ENCODE measurements at regions not wholly inside any gene's neighbourhood (a gene's known extent, or its start where the extent isn't known, plus 50 kb on each side); places are given as distances from the start of the nearest gene placed in this dataset.
"Not testable (repeated sequence)": the region's sequence is repeated elsewhere in the genome, so short reads cannot be mapped to it uniquely, and the experiment has no call there.

DNA sequence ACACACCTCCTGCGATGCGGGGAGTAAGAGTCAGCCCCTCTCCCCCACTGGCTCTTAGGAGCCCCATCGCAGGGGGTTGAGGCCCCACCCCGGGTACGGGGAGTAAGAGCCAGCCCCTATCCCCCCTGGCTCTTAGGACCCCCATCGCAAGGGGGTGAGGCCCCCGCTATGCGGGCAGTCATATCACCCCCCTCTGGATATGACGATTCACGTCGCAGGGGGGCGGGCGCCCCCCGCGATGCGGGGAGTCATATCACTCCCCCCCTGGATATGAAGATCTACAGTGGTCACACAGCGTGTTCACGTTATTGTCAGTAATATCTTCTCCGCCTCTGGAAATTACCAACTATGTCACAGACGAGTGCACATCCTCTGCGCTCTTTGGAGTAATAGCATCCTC lies 61.1 kb downstream of the DEFB131A start:
- DNase-seq: not testable (repeated sequence)

DNA sequence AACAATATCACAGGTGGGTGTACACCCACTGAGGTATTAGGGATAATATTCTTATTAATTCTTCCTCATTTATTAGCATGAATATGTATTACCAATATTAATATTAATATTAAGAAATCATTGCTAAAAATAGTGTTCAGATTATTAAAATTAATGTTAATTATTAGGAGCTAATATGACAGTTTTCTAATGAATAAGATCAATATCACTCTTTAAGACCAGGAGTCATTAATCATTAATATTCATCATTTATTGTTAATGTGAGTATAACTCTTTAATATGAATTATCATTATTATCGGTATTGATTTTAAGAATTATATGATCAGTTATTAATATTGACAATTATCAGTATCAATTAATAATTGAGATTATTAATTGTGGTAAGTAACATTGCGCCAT lies 62.5 kb downstream of the DEFB131A start:
- not testable (repeated sequence) for DNase-seq

DNA sequence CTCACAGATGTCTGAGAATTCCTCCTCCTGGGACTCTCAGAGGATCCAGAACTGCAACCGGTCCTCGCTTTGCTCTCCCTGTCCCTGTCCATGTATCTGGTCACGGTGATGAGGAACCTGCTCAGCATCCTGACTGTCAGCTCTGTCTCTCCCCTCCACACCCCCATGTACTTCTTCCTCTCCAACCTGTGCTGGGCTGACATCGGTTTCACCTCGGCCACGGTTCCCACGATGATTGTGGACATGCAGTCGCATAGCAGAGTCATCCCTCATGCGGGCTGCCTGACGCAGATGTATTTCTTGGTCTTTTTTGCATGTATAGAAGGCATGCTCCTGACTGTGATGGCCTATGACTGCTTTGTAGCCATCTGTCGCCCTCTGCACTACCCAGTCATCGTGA lies 68.7 kb downstream of the DEFB131A start:
- DNase-seq: not testable (repeated sequence)

DNA sequence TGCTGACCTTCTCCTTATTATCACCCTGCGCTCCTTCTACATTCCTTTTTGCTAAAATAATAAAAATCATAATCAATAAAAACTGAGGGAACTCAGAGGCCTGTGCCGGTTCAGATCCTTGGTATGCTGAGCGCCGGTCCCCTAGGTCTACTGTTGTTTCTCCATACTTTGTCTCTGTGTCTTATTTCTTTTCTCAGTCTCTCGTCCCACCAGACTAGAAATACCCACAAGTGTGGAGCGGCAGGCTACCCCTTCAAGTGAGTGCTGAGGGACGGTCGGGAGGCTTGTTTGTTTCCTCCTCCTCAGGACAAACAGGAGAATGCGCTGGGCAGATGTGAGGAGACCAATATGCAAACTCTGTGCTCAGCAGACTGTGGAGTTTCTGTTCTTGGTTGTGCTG lies 75.4 kb downstream of the DEFB131A start:
- not testable (repeated sequence) for DNase-seq

DNA sequence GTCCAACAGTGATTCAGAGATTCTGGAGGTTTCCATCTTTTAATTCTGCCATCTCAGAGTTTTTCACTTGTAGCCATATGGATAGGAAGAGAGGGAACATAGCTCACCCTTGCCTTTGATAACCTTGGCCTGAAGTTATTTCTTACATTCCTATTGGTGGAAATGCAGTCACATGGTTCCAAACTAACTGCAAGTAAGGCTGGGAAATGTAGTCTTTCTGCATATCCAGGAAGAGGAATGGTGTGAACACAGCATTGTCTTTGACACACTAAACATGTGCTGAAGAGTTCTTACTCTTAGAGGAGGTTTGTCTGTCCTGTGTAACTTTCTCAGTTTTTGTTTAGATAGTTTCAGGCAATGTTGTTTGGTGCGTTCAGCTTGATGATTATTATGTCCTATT lies 78.7 kb downstream of the DEFB131A start:
- not testable (repeated sequence) for DNase-seq

DNA sequence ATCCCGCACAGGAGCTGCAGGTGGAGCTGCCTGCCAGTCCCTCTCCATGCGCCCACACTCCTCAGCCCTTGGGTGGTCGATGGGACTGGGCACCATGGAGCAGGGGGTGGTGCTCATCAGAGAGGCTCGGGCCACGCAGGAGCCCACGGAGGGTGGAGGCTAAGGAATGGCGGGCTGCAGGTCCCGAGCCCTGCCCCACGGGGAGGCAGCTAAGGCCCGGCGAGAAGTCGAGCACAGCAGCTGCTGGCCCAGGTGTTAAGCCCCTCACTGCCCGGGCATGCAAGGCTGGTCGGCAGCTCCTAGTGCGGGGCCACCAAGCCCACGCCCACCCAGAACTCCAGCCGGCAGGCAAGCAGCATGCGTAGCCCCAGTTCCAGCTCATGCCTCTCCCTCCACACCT lies 80.2 kb downstream of the DEFB131A start:
- not testable (repeated sequence) for DNase-seq

DNA sequence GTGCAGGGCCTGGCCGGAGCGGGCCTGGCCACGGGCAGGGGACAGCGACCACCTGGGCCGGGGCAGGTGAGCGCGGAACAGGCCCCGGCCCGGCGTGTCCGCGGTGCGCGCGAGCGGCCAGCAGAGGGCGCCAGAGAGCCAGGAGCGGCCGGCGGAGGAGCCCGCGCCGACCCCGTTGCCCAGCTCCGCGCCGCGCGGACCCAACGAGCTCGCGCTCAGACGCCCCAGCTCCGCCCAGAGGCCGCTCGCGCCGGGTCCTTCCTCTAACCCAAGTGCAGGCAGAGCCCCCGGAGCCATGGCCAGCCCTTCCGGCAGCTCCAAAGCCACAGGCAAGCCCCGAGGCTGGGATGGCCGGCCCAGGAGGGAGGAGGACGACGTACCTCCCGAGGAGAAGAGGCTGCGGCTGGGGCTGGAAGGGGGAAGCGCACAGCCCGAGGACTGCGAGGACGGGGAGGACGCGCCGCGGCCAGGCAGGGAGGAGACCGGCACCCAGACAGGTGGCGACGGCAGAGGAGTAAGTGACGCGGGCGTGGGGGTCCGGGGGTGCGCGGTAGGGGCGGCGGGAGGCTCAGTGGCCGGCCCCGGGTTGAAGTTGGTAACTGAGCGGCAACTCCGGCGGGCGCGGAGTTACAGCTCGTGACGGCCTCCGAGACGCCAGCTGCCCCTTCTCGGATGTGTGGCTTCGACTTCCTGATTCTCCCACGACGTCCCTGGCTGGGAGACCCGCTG lies 88.1 kb downstream of the DEFB131A start:
- peak; percentile 42 for DNase-seq

DNA sequence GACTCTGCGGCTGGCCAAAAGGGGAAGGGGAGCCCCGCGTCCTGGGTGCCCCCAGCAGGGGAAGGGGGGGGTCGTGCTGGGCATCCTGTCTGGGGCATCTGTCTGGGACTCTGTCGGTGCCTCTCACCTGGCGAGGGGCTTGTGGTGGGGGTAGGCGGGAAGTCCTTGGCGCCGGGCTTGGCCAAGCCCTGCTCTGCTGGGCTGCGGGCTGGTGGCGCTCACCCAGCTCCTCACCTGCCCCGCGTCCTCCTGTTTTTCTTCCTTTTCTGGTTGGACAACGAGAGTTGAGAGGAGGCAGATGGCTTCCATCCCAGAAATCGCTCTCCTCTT lies 88.6 kb downstream of the DEFB131A start:
- not testable (repeated sequence) for DNase-seq

DNA sequence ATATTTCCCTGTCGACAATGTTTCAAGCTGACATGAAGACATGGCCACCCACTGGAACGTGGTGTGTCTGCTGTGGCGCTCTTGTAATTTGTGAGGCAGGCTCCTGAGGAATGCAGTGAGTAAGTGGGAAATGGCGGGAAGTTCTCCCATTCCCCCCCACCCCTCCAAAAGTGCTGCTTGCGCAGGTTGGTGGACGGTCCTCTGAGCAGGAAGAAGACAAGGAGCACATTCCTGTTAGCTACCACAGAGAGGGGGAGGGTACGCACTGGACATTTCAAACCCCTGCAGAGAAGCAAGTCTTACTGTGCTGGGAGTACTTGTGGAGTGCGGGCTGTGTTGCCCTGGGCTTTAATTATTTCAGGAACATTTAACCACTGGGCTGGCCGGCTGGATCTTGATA lies 92.9 kb downstream of the DEFB131A start:
- not testable (repeated sequence) for DNase-seq

DNA sequence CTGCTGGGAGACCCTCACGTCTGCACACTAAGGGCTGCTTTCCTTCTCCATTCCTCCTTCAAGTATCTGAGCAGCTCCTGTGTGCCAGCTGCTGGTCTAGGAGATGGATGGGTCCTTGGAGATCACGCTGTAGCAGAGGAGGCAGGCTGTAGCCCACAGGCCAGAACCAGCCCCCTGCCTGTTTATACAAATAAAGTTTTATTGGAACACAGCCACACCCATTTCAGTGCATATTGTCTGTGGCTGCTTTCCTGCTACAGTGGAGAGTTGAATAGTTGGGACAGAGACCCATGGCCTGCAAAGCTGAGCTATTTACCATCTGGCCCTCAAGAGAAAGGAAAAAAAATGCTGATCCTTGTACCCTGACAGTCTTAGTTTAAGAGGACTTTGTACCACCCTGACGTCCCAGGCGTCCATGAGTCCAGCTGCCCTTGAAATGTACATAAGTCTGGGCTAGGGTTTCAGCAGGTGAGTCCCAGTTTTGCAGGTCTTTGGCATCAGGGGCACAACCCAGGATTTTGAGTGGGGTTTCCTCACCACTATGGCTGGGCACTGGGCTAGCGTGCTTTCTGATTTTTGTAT lies 95.8 kb downstream of the DEFB131A start:
- DNase-seq: not testable (repeated sequence)

DNA sequence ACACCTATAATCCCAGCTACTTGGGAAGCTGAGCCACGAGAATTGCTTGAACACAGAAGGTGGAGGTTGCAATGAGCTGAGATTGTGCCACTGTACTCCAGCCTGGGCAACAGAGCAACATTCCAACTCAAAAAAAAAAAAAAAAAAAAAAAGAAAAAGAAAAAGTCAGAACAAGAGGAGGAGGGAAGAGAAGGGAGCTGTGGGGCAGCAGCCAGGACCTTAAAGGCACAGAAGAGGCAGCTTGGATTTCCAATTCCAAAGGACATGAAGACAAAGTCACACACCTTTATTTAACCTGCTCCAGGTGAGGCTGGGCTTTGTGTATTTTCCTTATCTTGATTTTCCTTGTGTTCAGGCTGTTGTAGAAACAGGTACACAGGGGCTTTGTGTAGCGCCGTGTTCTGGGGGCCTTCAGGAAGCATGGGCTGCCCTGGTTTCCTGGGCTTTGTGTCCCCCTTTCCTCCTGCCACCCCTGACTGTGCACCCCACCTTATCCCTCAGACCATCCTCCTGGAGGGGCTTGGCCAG lies 97.2 kb downstream of the DEFB131A start:
- not testable (repeated sequence) for DNase-seq

DNA sequence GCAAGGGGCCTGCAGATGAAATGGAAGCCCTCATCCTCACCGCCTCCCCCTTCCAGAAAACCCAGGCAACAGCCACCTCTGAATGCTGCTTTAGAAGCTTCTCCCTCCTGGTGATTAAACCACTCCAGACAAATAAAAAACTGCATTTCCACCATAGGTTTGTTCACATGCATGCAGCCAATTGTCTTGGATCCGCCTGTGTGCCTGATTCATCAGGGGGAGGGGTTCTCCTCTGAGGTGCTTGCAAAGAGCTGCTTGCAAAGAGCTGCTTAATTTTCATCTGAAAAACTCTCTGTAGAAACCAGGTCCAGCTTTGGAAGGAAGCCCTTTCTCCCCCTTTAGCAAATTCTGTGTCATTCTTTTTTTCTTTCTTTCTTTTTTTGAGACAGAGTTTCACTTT lies 100.6 kb downstream of the DEFB131A start:
- DNase-seq: not testable (repeated sequence)

DNA sequence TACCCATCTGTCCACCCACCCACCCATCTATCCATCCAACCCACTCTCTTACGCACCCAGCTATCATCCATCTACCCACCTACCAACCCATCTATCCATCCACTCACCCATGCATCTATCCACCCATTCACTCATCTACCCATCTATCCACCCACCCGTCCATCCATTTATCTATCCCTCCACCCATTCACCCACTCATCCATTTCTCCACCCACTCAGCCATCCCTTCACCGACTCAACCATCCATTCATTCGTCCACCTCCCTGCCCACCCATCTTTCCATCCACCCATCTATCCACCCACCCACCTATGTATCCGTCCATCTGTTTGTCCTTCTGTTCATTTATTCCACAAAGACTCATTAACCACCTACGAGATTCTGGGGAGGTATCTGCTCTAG lies 103.3 kb downstream of the DEFB131A start:
- DNase-seq: not testable (repeated sequence)

DNA sequence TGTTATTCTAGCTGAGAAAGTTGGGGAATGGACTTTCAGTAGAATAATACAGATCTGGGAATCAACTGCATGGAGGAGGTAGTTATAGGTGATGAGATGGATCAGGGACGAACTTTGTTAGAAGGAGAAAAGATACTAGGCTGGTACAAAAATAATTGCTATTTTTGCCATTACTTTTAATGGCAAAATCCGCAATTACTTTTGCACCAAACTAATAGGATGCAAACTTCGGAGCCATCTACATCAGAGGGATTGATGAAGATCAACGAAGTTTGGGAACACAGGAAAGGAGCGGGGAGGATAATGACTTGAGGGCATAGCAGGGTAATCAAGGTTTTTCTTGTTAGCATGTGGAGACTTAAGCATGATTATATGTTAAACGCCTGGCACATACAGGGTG lies 111.9 kb downstream of the DEFB131A start:
- DNase-seq: not testable (repeated sequence)

DNA sequence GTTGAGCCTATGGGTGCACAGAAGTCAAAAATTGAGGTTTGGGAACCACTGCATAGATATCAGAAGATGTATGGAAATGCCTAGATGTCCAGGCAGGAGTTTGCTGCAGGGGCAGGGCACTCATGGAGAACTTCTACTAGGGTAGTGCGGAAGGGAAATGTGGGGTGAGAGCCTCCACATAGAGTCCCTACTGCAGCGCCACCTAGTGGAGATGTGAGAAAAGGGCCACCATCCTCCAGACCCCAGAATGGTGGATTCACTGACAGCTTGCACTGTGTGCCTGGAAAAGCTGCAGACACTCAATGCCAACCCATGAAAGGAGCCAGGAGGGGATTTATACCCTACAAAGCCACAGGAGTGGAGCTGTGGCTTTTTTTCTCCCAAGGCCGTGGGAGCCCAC lies 133.7 kb downstream of the DEFB131A start:
- not testable (repeated sequence) for DNase-seq

DNA sequence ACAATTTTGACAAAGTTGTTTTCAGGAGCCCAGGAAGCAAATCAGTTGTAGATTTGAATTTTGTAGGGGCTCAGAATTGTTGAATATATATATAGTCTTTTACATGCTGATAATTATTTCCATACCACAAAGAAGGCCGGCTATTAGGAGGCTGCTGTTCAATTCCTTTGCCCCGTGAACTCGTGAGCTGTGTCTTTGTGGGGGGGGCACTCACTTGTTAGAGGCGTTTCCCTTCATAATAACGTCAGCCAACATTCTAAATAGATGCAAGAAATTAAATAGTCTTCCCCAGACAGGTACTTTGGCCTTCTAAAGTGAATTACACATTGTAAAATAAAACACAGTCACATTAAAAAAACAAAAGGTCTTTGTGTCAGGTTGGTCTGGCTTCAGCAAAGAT lies 138.7 kb downstream of the DEFB131A start:
- DNase-seq: not testable (repeated sequence)

DNA sequence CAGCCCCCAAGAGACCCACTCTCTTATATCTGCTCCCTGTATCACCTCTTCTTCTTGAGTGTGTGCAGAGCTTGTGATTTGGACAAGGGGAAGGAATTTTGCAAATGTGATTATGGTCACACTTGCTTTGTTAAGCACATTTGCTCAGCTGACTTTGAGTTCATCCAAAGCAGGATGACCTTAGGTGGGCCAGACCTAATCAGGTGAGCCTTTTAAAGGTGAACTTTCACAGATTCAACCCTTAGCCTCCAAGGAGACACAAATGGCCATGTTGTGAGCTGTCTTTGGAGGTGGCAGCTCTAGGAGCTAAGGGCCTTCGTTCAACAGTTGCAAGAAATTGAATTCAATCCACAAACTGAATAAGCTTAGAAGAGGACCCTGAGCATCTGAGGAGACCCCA lies 147.8 kb downstream of the DEFB131A start:
- DNase-seq: no peak

DNA sequence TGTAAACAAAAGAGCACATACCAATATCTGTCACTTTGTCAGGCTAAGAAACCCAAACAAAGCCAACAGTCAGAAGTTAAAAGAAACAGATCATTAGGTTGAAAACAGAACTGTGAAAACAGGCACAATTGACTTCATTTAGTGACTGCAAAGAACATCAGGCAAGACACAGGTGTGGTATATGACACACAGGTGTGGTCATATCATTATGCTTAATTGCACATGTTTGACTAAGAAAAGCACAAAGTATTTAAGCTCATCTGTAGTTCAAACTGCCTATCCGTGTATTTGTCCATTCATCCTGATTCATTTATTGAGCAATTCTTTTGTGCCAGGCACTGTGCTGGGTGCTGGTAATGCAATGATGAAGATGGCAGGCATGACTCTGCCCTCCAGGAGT lies 150.7 kb downstream of the DEFB131A start:
- DNase-seq: no peak

DNA sequence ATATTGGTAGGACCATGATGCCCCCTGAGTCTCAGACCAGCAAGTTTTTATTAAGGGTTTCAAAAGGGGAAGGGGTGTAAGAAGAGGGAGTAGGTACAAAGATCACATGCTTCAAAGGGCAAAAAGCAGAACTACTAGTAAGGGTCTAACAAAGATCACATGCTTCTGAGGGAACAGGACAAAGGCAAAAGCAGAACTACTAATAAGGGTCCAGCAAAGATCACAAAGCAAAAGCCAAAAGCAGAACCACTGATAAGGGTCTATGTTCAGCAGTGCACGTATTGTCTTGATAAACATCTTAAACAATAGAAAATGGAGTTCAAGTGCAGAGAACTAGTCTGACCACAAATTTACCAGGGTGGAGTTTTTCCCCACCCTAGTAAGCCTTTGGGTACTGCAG lies 151.3 kb downstream of the DEFB131A start:
- DNase-seq: not testable (repeated sequence)

DNA sequence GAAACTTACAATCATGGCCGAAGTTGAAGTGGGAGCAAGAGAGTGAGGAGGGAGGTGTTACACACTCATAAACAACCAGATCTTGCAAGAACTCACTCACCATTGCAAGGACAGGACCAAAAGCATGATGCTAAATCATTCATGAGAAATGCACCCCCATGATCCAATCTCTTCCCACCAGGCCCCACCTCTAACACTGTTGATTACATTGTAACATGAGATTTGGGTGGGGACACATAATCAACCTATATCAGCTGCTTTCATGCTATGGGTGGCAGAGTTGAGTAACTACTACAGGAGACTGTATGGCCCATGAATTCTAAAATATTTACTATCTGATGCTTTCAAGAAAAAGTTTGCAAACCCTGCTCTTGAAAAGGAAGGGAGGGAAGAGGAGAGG lies 155.1 kb downstream of the DEFB131A start:
- DNase-seq: no peak

DNA sequence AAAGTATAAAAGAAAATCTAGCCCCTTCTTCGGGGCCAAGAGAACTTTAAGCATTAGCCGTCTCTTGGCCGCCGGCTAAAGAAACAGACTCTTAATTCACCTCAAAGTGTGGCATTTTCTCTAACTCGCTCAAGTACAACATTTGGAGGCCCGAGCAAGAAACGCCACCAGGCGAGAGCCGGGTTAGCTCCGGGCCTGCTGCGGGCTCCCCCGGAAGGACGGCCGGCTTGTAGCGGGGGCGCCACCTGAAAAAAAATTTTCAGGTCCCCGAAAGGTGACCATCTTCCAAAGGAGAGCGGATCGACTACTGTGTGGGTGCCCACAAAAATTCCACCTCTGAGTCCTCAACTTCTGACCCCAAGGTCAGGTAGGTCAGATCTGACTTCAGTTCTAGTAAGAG lies 156.0 kb downstream of the DEFB131A start:
- DNase-seq: no peak

DNA sequence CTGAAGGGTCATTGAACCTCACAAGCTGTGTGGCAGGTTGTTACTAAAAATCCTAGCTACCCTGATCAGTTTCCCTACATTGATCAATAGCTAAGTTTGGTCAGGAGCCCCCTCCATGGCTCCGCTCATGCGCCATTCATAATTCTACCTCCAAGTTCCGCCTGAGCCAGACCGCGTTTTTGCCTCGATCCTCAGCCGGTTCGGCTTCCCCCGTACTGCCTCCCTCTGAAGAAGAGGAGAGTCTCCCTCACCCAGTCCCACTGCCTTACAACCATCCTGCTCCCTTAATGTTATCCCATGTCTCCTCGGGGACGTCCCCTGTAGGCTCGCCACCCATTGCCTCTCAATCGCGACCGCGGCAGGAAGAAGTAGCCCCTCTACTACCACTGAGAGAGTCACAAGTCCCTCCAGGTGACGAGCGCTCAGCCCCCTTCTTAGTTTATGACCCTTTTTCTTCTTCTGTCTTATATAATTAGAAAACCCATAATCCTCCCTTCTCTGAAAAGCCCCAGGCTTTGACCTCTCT lies 158.2 kb downstream of the DEFB131A start:
- no peak for DNase-seq

DNA sequence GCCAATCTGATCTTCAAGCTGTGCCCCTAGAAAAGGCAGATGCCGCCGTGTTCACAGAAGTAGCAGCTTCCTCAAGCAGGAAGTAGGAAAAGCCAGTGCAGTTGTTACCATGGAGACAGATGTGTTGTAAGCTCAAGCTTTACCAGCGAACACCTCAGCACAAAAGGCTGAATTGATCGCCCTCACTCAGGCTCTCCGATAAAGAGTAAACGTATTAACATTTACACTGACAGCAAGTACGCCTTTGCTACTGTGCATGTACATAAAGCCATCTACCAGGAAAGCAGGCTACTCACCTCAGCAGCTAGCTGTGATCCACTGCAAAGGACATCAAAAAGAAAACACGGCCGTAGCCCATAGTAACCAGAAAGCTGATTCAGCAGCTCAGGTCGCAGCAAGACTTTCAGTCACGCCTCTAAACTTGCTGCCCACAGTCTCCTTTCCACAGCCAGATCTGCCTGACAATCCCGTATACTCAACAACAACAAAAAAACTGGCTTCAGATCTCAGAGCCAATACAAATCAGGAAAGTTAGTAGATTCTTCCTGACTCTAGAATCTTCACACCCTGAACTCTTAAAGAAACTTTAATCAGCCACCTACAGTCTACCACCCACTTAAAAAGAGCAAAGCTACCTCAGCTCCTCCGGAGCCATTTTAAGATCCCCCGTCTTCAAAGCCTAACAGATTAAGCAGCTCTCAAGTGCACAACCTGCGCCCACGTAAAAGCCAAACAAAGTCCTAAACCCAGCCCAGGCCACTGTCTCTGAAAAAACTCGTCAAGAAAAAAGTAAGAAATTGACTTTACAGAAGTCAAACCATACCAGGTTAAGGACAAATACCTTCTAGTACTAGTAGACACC lies 160.0 kb downstream of the DEFB131A start:
- DNase-seq: peak; percentile 38

DNA sequence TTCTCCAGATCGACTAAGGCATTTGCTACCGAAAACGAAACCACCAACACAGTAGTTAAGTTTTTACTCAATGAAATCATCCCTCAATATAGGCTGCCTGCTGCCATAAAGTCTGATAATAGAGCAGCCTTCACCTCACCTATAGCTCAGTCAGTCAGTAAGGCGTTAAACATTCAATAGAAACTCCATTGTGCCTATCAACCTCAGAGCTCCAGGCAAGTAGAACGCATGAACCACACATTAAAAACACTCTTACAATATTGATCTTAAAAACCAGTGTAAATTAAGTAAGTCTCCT lies 160.6 kb downstream of the DEFB131A start:
- DNase-seq: not testable (repeated sequence)
